Thoracic aorta (tissue), 2 donors: ENCODE measurements at regions not wholly inside any gene's neighbourhood (a gene's known extent, or its start where the extent isn't known, plus 50 kb on each side); places are given as distances from the start of the nearest gene placed in this dataset.
A peak's percentile ranks its signal among the peaks of the same experiment; 100 is the strongest.

Experiments used
- ATAC-seq: fragments of 150-250 bp; one replicate; pipeline ENCODE4 v1.8.0; 2017; ENCODE audit warnings: low read depth; ENCODE audit not compliant: insufficient number of reproducible peaks, low FRiP score
- DNase-seq: peaks from one replicate; pipeline ENCODE4 v3.0.0-alpha.2; 2020; ENCODE audit warnings: low spot score
- H3K27ac ChIP-seq, 2 donors: fragments of 200-600 bp; sonication (generic); 1 replicate in 1 of 2; 2 replicates in 1 of 2; pipeline ENCODE4 v1.5.1; 2016; ENCODE audit warnings: mild to moderate bottlenecking in 2 of 2, moderate library complexity in 2 of 2
- H3K27me3 ChIP-seq: fragments of 200-600 bp; sonication (generic); replicated peaks from 2 replicates; pipeline ENCODE4 v1.6.0; 2016; ENCODE audit warnings: mild to moderate bottlenecking; ENCODE audit not compliant: insufficient read depth
- H3K36me3 ChIP-seq: fragments of 200-600 bp; sonication (generic); one replicate; pipeline ENCODE4 v1.5.1; 2016
- H3K4me1 ChIP-seq, 2 donors: fragments of 200-600 bp; sonication (generic); 1 replicate in 1 of 2; 2 replicates in 1 of 2; pipeline versions ENCODE4 v1.5.1 to v1.6.0; 2016; ENCODE audit warnings: low read depth in 2 of 2, mild to moderate bottlenecking in 1 of 2; ENCODE audit not compliant: control insufficient read depth in 1 of 2
- H3K4me3 ChIP-seq: fragments of 200-600 bp; sonication (generic); 2 replicates; pipeline ENCODE4 v1.5.1; 2016; ENCODE audit warnings: mild to moderate bottlenecking
- H3K9me3 ChIP-seq: fragments of 200-600 bp; sonication (generic); 2 replicates; pipeline ENCODE4 v1.5.1; 2016
- TF ChIP-seq, protein P1 (sequence below): fragments of 200-600 bp; sonication (generic); IDR thresholded peaks from one replicate; pipeline ENCODE4 v1.5.1; 2019; ENCODE audit warnings: antibody characterized with exemption

DNA sequence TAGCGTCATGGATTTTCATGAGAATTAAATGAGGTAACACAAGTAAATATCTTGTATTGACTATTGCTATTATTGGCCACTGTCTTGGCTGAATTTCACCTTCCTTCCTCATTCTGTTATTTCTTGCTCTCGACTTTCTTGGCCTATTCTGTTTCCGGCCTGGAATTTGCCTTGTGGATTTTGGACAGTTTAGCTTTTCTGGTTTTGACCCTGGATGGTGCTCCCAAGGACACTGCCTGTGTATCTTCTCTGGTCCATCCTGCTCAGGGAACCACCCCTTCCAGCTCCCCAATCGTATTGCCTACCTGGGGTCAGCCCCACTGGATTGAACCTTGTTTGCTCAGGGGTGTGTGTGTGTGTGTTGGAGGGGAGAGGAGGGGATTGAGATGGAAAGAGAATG lies 376.2 kb upstream of the C2CD4B start:
- Histone ChIP-seq H3K36me3 (no peaks in the 10 kb centered on the region), H3K4me1 (peaks cover 22 to 57% of the 10 kb centered on the region in 2 donors), H3K4me3 (no peak overlapping the region), H3K27me3 (no peaks in the 10 kb centered on the region), H3K27ac (peak overlapping the region; percentile 26 to 74), H3K9me3 (no peaks in the 10 kb centered on the region)
- no peak for ATAC-seq
- no peak for DNase-seq
- TF ChIP-seq, protein P1, sequence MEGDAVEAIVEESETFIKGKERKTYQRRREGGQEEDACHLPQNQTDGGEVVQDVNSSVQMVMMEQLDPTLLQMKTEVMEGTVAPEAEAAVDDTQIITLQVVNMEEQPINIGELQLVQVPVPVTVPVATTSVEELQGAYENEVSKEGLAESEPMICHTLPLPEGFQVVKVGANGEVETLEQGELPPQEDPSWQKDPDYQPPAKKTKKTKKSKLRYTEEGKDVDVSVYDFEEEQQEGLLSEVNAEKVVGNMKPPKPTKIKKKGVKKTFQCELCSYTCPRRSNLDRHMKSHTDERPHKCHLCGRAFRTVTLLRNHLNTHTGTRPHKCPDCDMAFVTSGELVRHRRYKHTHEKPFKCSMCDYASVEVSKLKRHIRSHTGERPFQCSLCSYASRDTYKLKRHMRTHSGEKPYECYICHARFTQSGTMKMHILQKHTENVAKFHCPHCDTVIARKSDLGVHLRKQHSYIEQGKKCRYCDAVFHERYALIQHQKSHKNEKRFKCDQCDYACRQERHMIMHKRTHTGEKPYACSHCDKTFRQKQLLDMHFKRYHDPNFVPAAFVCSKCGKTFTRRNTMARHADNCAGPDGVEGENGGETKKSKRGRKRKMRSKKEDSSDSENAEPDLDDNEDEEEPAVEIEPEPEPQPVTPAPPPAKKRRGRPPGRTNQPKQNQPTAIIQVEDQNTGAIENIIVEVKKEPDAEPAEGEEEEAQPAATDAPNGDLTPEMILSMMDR = no peak

DNA sequence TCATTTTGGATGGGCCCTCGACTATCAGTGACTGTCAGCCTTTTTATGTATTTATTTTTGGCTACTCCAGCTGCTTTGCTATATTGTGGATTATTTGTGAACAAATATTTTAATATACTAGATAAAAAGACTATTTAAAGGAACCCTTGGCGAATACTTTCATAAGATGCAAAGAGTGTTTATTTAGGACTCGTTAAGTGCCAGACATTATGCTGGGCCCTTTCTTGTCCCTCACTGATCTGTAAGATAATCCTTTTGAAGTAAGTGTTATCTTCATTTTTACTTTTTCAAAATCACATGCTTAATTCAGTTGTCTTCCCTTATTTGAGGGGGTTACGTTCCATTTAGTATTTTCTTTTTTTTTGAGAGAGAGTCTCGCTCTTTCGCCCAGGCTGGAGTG lies 376.8 kb upstream of the C2CD4B start:
- H3K4me3 ChIP-seq = no peak overlapping the region
- H3K36me3 ChIP-seq = no peaks in the 10 kb centered on the region
- H3K27me3 ChIP-seq = no peaks in the 10 kb centered on the region
- peak overlapping the region in 1 of 2 donors; percentile 74 for H3K27ac ChIP-seq
- DNase-seq = no peak
- H3K4me1 ChIP-seq = peaks cover 28 to 63% of the 10 kb centered on the region in 2 donors
- H3K9me3 ChIP-seq = no peaks in the 10 kb centered on the region
- TF ChIP-seq, protein P1 = no peak
- ATAC-seq = no peak

DNA sequence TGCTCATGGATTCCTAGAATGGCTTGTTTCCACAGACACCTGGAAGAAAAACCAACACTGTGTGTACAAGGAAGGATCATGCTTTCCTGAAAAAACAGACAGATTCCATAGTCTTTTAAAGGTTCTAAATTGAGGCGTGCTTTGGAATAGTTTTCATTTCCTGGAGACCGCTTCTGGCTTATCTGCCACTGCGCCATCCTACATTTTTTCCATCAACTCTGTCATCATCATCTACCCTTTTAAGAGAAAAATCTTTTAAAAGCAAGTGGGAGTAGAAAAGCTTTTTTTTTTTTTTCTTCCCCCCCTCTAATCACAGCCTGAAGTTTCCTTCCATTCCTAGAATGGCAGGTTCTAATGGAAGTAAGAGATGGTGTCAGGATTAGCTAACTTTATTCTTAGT lies 379.4 kb upstream of the C2CD4B start:
- DNase-seq (no peak), ATAC-seq (no peak)
- H3K4me3 ChIP-seq = no peak overlapping the region
- TF ChIP-seq, protein P1 = no peak
- H3K27me3 ChIP-seq = no peaks in the 10 kb centered on the region
- no peaks in the 10 kb centered on the region for H3K9me3 ChIP-seq
- H3K4me1 ChIP-seq = peaks cover 31 to 85% of the 10 kb centered on the region in 2 donors
- peak overlapping the region; percentile 45 to 55 for H3K27ac ChIP-seq
- H3K36me3 ChIP-seq = no peaks in the 10 kb centered on the region

DNA sequence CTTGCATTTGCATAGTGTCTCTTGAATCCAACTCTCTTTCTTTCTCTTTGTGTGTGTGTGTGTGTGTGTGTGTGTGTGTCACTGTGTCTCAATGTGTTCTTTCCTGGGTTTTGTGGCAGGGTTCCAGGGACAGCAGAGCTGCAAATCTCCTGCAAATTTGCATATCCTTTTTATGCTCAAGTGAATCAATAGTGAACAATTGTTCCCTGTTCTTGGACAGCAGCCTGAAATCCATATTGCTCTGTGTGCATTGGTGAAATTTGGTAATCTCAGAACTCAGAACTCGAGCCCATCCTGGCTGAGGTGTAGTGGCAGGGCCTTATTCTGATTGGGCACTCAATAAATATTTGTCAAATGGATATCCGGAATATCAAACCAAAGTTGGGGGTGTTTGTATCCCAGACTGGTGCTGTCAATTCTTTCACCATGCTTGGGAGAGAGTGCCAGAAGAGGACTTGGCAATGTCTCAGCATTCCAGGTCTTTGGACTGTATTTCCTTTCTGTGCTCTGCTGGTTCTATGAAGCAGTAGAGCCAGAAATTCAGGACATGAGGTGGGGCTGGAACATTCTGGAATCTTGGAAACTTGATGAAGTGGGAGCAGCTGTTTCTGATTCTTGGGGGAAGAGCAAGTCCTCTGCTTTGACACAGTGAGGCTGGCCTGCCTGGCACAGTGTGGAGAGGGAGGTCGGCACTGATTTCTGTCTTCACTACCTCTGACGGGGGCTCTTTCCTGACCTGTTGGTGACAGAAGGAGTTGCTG lies 380.6 kb upstream of the C2CD4B start:
- peak overlapping the region; percentile 82 to 85 for H3K27ac ChIP-seq
- peak overlapping the region; percentile 37 for H3K4me3 ChIP-seq
- TF ChIP-seq, protein P1 = no peak
- H3K36me3 ChIP-seq = no peaks in the 10 kb centered on the region
- no peaks in the 10 kb centered on the region for H3K27me3 ChIP-seq
- ATAC-seq (peak; percentile 48), DNase-seq (no peak)
- no peaks in the 10 kb centered on the region for H3K9me3 ChIP-seq
- H3K4me1 ChIP-seq = peaks cover 31 to 92% of the 10 kb centered on the region in 2 donors

DNA sequence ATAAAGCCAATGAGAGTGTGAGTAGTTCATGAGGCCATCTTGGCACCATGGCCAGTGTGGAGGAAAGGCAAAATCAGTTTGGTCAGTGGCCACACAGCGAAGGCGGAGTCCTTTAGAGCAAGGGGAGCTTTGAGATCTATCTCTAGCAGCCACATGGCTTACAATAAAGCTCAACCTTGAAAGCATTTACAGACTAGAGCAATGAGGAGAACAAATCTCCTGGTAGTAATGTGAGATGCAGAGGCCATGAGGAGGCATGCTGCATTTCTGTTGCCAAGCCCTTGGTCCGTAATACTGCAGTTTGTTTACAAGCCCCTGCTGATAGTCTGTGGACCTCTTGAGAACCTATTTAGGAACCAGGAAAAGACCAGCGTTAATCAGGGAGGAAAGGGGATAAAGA lies 381.5 kb upstream of the C2CD4B start:
- H3K27me3 ChIP-seq = no peaks in the 10 kb centered on the region
- ATAC-seq (no peak), DNase-seq (no peak)
- H3K36me3 ChIP-seq = no peaks in the 10 kb centered on the region
- H3K27ac ChIP-seq = peak overlapping the region; percentile 82 to 85
- H3K9me3 ChIP-seq = no peaks in the 10 kb centered on the region
- peak overlapping the region; percentile 37 for H3K4me3 ChIP-seq
- H3K4me1 ChIP-seq = peaks cover 27 to 82% of the 10 kb centered on the region in 2 donors
- TF ChIP-seq, protein P1 = no peak
